Erythroblast (primary cell): ENCODE measurements at regions not wholly inside any gene's neighbourhood (a gene's known extent, or its start where the extent isn't known, plus 50 kb on each side); places are given as distances from the start of the nearest gene placed in this dataset.

Source experiments
- GATA1 ChIP-seq: IDR thresholded peaks from 2 replicates; pipeline ENCODE4 v1.6.1; 2011; ENCODE audit warnings: low read depth, mild to moderate bottlenecking, control low read depth, low read length, moderate library complexity
- POLR2A ChIP-seq: IDR thresholded peaks from 2 replicates; pipeline ENCODE4 v1.6.1; 2011; ENCODE audit warnings: mild to moderate bottlenecking, low read length

- TF ChIP-seq POLR2A (no peak), GATA1 (no peak)
Measured at GRCh38 chr20:24331939-24332338, 137.5 kb upstream of the SYNDIG1 start.
